Right lobe of liver (tissue), 6 donors: ENCODE measurements at regions not wholly inside any gene's neighbourhood (a gene's known extent, or its start where the extent isn't known, plus 50 kb on each side); places are given as distances from the start of the nearest gene placed in this dataset.

Experiments
- ATAC-seq, 4 donors: fragments of 200-7000 bp; cut with Tn5 transposase; one replicate each; pipeline ENCODE4 v1.9.1; 2020; ENCODE audit warnings: mild to moderate bottlenecking in 4 of 4, moderate library complexity in 4 of 4
- DNase-seq, 3 donors: peaks; one replicate each; pipeline ENCODE4 v3.0.0-alpha.2; 2020
- H3K27ac ChIP-seq, 3 donors: fragments of 200-600 bp; one replicate each; pipeline ENCODE4 v1.8.0; 2022
- H3K27me3 ChIP-seq, 2 donors: fragments of 200-600 bp; one replicate each; pipeline ENCODE4 v1.8.0; 2022
- H3K36me3 ChIP-seq, 4 donors: fragments of 200-600 bp; sonication (generic) in 1 of 4; one replicate each; pipeline versions ENCODE4 v1.5.1 to v1.8.0; 2017 to 2022; ENCODE audit warnings: control low read depth in 1 of 4
- H3K4me1 ChIP-seq, 4 donors: fragments of 200-600 bp; sonication (generic) in 1 of 4; one replicate each; pipeline versions ENCODE4 v1.5.1 to v1.8.0; 2017 to 2022; ENCODE audit warnings: control low read depth in 1 of 4
- H3K4me3 ChIP-seq, 3 donors: fragments of 200-600 bp; one replicate each; pipeline ENCODE4 v1.8.0; 2022
- H3K9me3 ChIP-seq, 4 donors: fragments of 200-600 bp; sonication (generic) in 1 of 4; one replicate each; pipeline versions ENCODE4 v1.5.1 to v1.8.0; 2017 to 2022; ENCODE audit warnings: control low read depth in 1 of 4
- POLR2A ChIP-seq: fragments of 450-650 bp; IDR thresholded peaks from one replicate; pipeline ENCODE4 v1.6.1; 2017; ENCODE audit warnings: antibody characterized with exemption, mild to moderate bottlenecking
- WGBS: methylation state at CpG from one replicate; pipeline ENCODE4 v1.1.6; 2018; ENCODE audit warnings: low coverage, low lambda C conversion rate; ENCODE audit not compliant: insufficient coverage; ENCODE audit errors: missing lambda C conversion rate; 5-methylcytosine and 5-hydroxymethylcytosine counted together
- intact Hi-C, 2 donors: fragments of 100-400 bp; cut with DNase I; formaldehyde crosslinking; loops; one replicate each; pipeline versions ENCODE4 v1.11.2 to v1.14.1; 2022
- TF ChIP-seq, protein P1 (sequence below), 4 donors: fragments of 200-600 bp in 3 of 4; fragments of 450-650 bp in 1 of 4; IDR thresholded peaks; one replicate each; pipeline versions ENCODE4 v1.5.1 to v1.8.0; 2016 to 2022; ENCODE audit warnings: antibody characterized with exemption in 4 of 4, mild to moderate bottlenecking in 2 of 4
- donor health status: DM: no; HTN: yes; CAD: no.
- donor health status: DM: no; HTN: no; CAD: no.
- donor health status: DM: no; HTN: no; CAD: no.
- donor health status: DM: no; HTN: yes; CAD: no.
- donor health status: DM: no; HTN: yes; CAD: no.

DNA sequence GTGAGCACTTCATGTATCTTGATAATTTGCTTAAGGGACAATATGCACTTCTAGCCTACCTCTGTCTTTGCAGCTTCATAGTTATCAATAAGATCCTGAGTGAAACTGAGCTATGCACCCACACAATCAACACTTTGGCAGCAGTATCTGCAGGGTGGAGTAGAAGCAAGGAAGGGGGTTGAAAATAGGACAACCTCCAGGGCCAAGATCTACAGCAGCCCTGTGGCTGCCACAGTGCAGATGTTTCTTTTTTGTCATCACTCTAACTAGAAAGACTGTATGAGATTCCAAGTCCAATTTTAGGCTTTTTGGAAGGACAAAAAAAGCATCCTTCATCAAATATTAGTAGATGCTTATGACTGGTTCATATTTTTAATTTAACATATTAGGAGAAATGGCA is 336.1 kb upstream of the CITED2 start:
- Histone ChIP-seq H3K9me3 (no peaks in the 10 kb centered on the region), H3K4me3 (no peak overlapping the region), H3K27ac (no peak overlapping the region), H3K36me3 (no peaks in the 10 kb centered on the region), H3K4me1 (no peaks in the 10 kb centered on the region), H3K27me3 (no peaks in the 10 kb centered on the region)
- TF ChIP-seq, protein P1, sequence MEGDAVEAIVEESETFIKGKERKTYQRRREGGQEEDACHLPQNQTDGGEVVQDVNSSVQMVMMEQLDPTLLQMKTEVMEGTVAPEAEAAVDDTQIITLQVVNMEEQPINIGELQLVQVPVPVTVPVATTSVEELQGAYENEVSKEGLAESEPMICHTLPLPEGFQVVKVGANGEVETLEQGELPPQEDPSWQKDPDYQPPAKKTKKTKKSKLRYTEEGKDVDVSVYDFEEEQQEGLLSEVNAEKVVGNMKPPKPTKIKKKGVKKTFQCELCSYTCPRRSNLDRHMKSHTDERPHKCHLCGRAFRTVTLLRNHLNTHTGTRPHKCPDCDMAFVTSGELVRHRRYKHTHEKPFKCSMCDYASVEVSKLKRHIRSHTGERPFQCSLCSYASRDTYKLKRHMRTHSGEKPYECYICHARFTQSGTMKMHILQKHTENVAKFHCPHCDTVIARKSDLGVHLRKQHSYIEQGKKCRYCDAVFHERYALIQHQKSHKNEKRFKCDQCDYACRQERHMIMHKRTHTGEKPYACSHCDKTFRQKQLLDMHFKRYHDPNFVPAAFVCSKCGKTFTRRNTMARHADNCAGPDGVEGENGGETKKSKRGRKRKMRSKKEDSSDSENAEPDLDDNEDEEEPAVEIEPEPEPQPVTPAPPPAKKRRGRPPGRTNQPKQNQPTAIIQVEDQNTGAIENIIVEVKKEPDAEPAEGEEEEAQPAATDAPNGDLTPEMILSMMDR (IDR thresholded peaks at IDR 0.05): no peak
- TF ChIP-seq POLR2A: no peak
- ATAC-seq (no peak), DNase-seq (no peak)
- intact Hi-C loops: no loop called here

DNA sequence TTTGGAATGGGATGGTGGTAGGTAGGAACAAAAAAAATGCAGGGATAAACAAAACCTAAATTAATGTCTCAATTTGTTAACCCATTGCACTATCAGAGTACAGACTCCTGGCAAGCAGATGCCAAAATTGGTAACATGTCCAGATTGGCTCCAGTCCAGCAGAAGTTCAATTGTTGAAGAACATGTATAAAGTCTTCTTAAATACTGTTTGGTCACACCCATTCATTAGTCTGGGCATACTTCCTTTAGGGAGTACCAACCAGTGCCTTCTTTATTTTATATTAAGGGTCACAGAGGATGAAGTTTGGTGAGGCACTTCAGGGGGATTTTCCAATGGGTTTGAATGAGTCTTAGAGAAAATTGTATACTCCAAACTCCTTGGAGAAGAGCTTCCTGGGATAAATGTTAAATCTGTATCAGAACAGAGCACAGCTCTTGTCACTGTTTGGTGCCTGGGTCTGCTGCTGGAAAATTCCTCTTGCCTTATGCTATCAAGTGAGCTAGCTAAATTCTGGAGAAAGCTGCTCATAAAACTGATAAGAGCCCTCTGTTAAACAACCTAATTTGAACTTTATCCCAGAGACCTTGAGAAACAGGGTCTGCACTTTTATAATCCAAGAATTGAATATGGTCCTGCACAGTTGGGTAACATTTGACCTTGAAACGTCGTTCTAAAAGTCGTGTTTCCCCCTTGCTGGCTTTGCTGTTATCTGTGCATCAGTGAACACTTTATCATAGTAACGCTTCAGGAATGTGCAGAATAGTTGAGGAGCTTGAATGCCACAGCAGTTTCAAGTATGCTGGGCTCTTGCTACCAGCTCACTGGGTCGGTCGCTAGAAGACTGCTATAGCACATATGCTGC is 334.1 kb upstream of the CITED2 start:
- WGBS: 46% methylated on average over 5 of the region's 6 CpGs
- no peak for ATAC-seq
- no peaks in the 10 kb centered on the region for H3K9me3 ChIP-seq
- intact Hi-C loops: no loop called here
- no peak for DNase-seq
- no peaks in the 10 kb centered on the region for H3K4me1 ChIP-seq
- H3K36me3 ChIP-seq: no peaks in the 10 kb centered on the region
- H3K27me3 ChIP-seq: no peaks in the 10 kb centered on the region
- H3K4me3 ChIP-seq: no peak overlapping the region
- TF ChIP-seq, protein P1 (IDR thresholded peaks at IDR 0.05): no peak
- no peak for TF ChIP-seq POLR2A
- no peak overlapping the region for H3K27ac ChIP-seq

DNA sequence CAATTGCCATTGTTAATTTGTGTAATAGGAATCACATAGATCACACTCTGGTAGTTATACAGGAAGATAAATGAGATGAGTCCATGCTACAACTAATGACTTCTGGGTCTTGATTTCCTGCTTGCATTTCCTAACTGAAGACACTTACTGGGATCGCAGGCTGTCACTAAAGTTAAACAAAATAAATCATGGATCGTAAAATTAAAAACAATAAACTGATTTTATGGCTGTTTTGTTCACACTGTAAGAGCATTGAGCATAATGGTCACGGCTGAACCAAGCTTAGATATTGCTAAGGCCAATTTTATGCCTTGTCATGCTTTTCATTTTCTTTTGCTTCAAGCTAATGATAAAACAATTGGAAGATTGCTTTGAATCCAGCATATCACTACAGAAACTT is 332.5 kb upstream of the CITED2 start:
- intact Hi-C loops: no loop called here
- no peak overlapping the region for H3K4me3 ChIP-seq
- H3K27me3 ChIP-seq: no peaks in the 10 kb centered on the region
- no peaks in the 10 kb centered on the region for H3K4me1 ChIP-seq
- no peak for DNase-seq
- H3K9me3 ChIP-seq: no peaks in the 10 kb centered on the region
- no peak for TF ChIP-seq POLR2A
- no peak overlapping the region for H3K27ac ChIP-seq
- ATAC-seq: no peak
- H3K36me3 ChIP-seq: no peaks in the 10 kb centered on the region
- WGBS: 89% methylated on average over 3 of the region's 3 CpGs

DNA sequence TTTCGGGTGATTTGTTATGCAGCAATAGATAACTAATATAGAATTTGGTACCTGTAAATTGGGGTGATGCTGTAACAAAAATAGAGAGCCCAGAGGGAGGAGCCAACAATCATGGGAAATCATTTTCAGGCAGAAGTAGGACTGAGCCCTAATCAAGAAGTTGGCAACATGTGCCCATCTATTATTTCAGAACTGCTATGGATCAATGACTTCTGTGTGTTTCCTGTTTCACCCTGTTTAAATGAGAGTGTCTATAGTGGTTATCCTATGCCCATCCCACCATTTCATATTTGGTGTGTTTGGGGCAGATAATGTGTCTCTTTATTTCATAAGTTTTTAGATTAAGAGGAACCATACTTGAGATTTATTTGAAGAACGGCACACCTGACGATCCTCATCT is 330.8 kb upstream of the CITED2 start:
- intact Hi-C loops: no loop called here
- TF ChIP-seq POLR2A: no peak
- TF ChIP-seq, protein P1 (IDR thresholded peaks at IDR 0.05): no peak
- Histone ChIP-seq H3K4me3 (no peak overlapping the region), H3K4me1 (no peaks in the 10 kb centered on the region), H3K9me3 (no peaks in the 10 kb centered on the region), H3K27me3 (no peaks in the 10 kb centered on the region), H3K36me3 (no peaks in the 10 kb centered on the region), H3K27ac (no peak overlapping the region)
- DNase-seq (no peak), ATAC-seq (no peak)
- WGBS: 93% methylated on average over 3 of the region's 3 CpGs

DNA sequence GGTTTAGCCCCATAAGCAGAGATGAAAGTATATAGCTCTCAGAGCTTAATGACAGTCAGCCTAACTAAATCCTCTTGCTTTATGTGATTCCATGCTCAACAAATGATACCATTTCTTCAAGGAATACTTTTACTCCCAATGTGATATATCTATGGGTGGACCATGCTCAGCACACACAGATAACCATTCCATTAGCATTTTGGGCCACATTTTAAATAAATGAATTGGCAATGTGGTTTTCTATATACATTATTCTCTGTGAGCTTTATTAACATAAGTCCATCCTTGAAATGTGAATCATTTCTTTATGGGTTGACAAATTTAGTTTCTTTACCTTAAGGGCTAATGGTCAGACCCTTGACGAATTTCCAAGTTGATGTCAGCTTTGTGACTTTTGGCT is 329.3 kb upstream of the CITED2 start:
- Histone ChIP-seq H3K27me3 (no peaks in the 10 kb centered on the region), H3K9me3 (no peaks in the 10 kb centered on the region), H3K27ac (no peak overlapping the region), H3K36me3 (no peaks in the 10 kb centered on the region), H3K4me3 (no peak overlapping the region), H3K4me1 (peaks cover 0 to 8% (median 0%) of the 10 kb centered on the region in 4 donors)
- 86% methylated on average over 1 of the region's 1 CpG for WGBS
- no peak for ATAC-seq
- intact Hi-C loops: no loop called here
- DNase-seq: no peak
- TF ChIP-seq, protein P1 (IDR thresholded peaks at IDR 0.05): no peak
- no peak for TF ChIP-seq POLR2A
